Activated CD8-positive, alpha-beta memory T cell treated with anti-CD3 and anti-CD28 coated beads, Interleukin-2, amount 50 U/mL, for 1 hour (primary cell): ENCODE measurements at regions not wholly inside any gene's neighbourhood (a gene's known extent, or its start where the extent isn't known, plus 50 kb on each side); places are given as distances from the start of the nearest gene placed in this dataset.
"Not testable (repeated sequence)": the region's sequence is repeated elsewhere in the genome, so short reads cannot be mapped to it uniquely, and the experiment has no call there.

Source experiments
- DNase-seq: peaks from one replicate; pipeline ENCODE4 v3.0.0-alpha.2; 2020; ENCODE audit errors: extremely low read depth

GRCh38 chr2:16728351-16729136 is 62.9 kb upstream of the CYRIA start:
- no peak for DNase-seq

GRCh38 chr2:16727849-16728248 is 62.2 kb upstream of the CYRIA start:
- not testable (repeated sequence) for DNase-seq

GRCh38 chr2:16727256-16727655 is 61.6 kb upstream of the CYRIA start:
- DNase-seq: no peak

- no peak for DNase-seq
Measured at GRCh38 chr2:16726577-16726976, 60.9 kb upstream of the CYRIA start.

- DNase-seq: no peak
Measured at GRCh38 chr2:16726147-16726546, 60.5 kb upstream of the CYRIA start.

- DNase-seq: no peak
Measured at GRCh38 chr2:16725549-16725948, 59.9 kb upstream of the CYRIA start.

- DNase-seq: no peak
Measured at GRCh38 chr2:16722677-16723076, 57.0 kb upstream of the CYRIA start.

- DNase-seq: no peak
Measured at GRCh38 chr2:16722126-16722525, 56.5 kb upstream of the CYRIA start.

- not testable (repeated sequence) for DNase-seq
Measured at GRCh38 chr2:16721529-16721928, 55.9 kb upstream of the CYRIA start.

GRCh38 chr2:16720737-16721136 is 55.1 kb upstream of the CYRIA start:
- DNase-seq: not testable (repeated sequence)

- no peak for DNase-seq
Measured at GRCh38 chr2:16719485-16719808, 53.8 kb upstream of the CYRIA start.

GRCh38 chr2:16718576-16719484 is 53.2 kb upstream of the CYRIA start:
- no peak for DNase-seq

- no peak for DNase-seq
Measured at GRCh38 chr2:16717477-16717876, 51.8 kb upstream of the CYRIA start.

- no peak for DNase-seq
Measured at GRCh38 chr2:16716944-16717343, 51.3 kb upstream of the CYRIA start.

GRCh38 chr2:16716024-16716423 is 50.4 kb upstream of the CYRIA start:
- DNase-seq: no peak
